ENCODE measurements at regions not wholly inside any gene's neighbourhood (a gene's known extent, or its start where the extent isn't known, plus 50 kb on each side); places are given as distances from the start of the nearest gene placed in this dataset.

GRCh38 chrX:25178555-25178954 is 162.8 kb upstream of the ARX start:
- Histone ChIP-seq H3K36me3 (ENCODE audit: insufficient read depth) (no peaks in the 10 kb centered on the region), H3K4me1 (ENCODE audit: insufficient read depth) (peaks cover 26% of the 10 kb centered on the region), H3K9me2 (ENCODE audit: insufficient read depth) (no peaks in the 10 kb centered on the region), H3K27ac (ENCODE audit: low read depth) (peak overlapping the region; percentile 84; the same call in 1 of the 2 replicates), H3F3A (replicated peaks; ENCODE audit: low read depth) (no peaks in the 10 kb centered on the region), H3K27me3 (ENCODE audit: insufficient read depth) (no peaks in the 10 kb centered on the region), H2AFZ (no peak overlapping the region), H3K4me3 (peak overlapping the region; percentile 10; the same call in 1 of the 2 replicates), H3K4me2 (peak overlapping the region; percentile 64), H4K20me1 (replicated peaks; ENCODE audit: insufficient read depth) (no peaks in the 10 kb centered on the region), H3K79me2 (replicated peaks; ENCODE audit: insufficient read depth) (no peaks in the 10 kb centered on the region)
- H3K36me3 Mint-ChIP-seq (ENCODE audit: low read depth), result no peaks in the 10 kb centered on the region
- H3K27ac Mint-ChIP-seq, result peak overlapping the region; percentile 92
- no peak for TF ChIP-seq CTCF (conservative IDR thresholded peaks at IDR 0.05; ENCODE audit: low read depth in 2 of 2)
- TF ChIP-seq EZH2 (IDR thresholded peaks at IDR 0.05; ENCODE audit: low read depth, unreplicated experiment), result no peak
- no peak for TF ChIP-seq STAT1 (IDR thresholded peaks at IDR 0.05; ENCODE audit: unreplicated experiment)
- no peak for TF ChIP-seq CREB1 (CRISPR knock-in tag; IDR thresholded peaks at IDR 0.05; ENCODE audit: low read depth)
- no peak for TF ChIP-seq POLR2AphosphoS5 (IDR thresholded peaks at IDR 0.05; ENCODE audit: low read depth)
- no peak for TF ChIP-seq JUNB (IDR thresholded peaks at IDR 0.05; ENCODE audit: unreplicated experiment)
- no peak for TF ChIP-seq ZNF114 (CRISPR knock-in tag; IDR thresholded peaks at IDR 0.05)
- TF ChIP-seq, protein P1, sequence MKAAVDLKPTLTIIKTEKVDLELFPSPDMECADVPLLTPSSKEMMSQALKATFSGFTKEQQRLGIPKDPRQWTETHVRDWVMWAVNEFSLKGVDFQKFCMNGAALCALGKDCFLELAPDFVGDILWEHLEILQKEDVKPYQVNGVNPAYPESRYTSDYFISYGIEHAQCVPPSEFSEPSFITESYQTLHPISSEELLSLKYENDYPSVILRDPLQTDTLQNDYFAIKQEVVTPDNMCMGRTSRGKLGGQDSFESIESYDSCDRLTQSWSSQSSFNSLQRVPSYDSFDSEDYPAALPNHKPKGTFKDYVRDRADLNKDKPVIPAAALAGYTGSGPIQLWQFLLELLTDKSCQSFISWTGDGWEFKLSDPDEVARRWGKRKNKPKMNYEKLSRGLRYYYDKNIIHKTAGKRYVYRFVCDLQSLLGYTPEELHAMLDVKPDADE (IDR thresholded peaks at IDR 0.05), result no peak
- peak overlapping the region; percentile 38; the same call in 2 of the 3 replicates for H3K4me3 Mint-ChIP-seq
- peak; percentile 26 for DNase-seq (ENCODE audit: low spot score)
- no peaks in the 10 kb centered on the region for H3K9me3 Mint-ChIP-seq
- peaks cover 45% of the 10 kb centered on the region for H3K4me1 Mint-ChIP-seq
- peak; percentile 71 for ATAC-seq
- H3K27me3 Mint-ChIP-seq (ENCODE audit: insufficient read depth, low read depth, poor library complexity), result no peaks in the 10 kb centered on the region

- Histone ChIP-seq H3K9me2 (ENCODE audit: insufficient read depth) (no peaks in the 10 kb centered on the region), H3K27ac (ENCODE audit: low read depth) (no peak overlapping the region), H3K36me3 (ENCODE audit: insufficient read depth) (no peaks in the 10 kb centered on the region), H3K4me3 (no peak overlapping the region), H2AFZ (no peak overlapping the region), H3K4me2 (no peak overlapping the region), H3K27me3 (ENCODE audit: insufficient read depth) (no peaks in the 10 kb centered on the region), H4K20me1 (replicated peaks; ENCODE audit: insufficient read depth) (no peaks in the 10 kb centered on the region), H3K4me1 (ENCODE audit: insufficient read depth) (peaks cover 26% of the 10 kb centered on the region), H3K79me2 (replicated peaks; ENCODE audit: insufficient read depth) (no peaks in the 10 kb centered on the region), H3F3A (replicated peaks; ENCODE audit: low read depth) (no peaks in the 10 kb centered on the region)
- Mint-ChIP-seq H3K36me3 (ENCODE audit: low read depth) (no peaks in the 10 kb centered on the region), H3K27me3 (ENCODE audit: insufficient read depth, low read depth, poor library complexity) (no peaks in the 10 kb centered on the region), H3K4me1 (peaks cover 45% of the 10 kb centered on the region), H3K9me3 (no peaks in the 10 kb centered on the region), H3K4me3 (no peak overlapping the region), H3K27ac (no peak overlapping the region)
- ATAC-seq (no peak), DNase-seq (ENCODE audit: low spot score) (no peak)
- TF ChIP-seq EZH2 (IDR thresholded peaks at IDR 0.05; ENCODE audit: low read depth, unreplicated experiment), result no peak
- no peak for TF ChIP-seq STAT1 (IDR thresholded peaks at IDR 0.05; ENCODE audit: unreplicated experiment)
- TF ChIP-seq, protein P1 (IDR thresholded peaks at IDR 0.05), result no peak
- no peak for TF ChIP-seq NANOG (IDR thresholded peaks at IDR 0.05; ENCODE audit: borderline replicate concordance)
- TF ChIP-seq CTCF (conservative IDR thresholded peaks at IDR 0.05; ENCODE audit: low read depth in 2 of 2), result no peak
- no peak for TF ChIP-seq REST (IDR thresholded peaks at IDR 0.05; ENCODE audit: unreplicated experiment)
Observed at GRCh38 chrX:25175743-25176142, 160.0 kb upstream of the ARX start.
